Fibroblast of villous mesenchyme (primary cell): ENCODE measurements at regions not wholly inside any gene's neighbourhood (a gene's known extent, or its start where the extent isn't known, plus 50 kb on each side); places are given as distances from the start of the nearest gene placed in this dataset.

Source experiments
- DNase-seq: peaks from one replicate; pipeline ENCODE4 v3.0.0-alpha.2; 2010; ENCODE audit warnings: low read depth
- H3K4me3 ChIP-seq: 2 replicates; pipeline ENCODE4 v1.5.1; 2011; ENCODE audit warnings: low read depth, mild to moderate bottlenecking, low read length
- TF ChIP-seq, protein P1 (sequence below): IDR thresholded peaks from 2 replicates; pipeline ENCODE4 v1.5.1; 2012; ENCODE audit warnings: low read depth, mild to moderate bottlenecking, low read length; ENCODE audit not compliant: insufficient read depth

DNA sequence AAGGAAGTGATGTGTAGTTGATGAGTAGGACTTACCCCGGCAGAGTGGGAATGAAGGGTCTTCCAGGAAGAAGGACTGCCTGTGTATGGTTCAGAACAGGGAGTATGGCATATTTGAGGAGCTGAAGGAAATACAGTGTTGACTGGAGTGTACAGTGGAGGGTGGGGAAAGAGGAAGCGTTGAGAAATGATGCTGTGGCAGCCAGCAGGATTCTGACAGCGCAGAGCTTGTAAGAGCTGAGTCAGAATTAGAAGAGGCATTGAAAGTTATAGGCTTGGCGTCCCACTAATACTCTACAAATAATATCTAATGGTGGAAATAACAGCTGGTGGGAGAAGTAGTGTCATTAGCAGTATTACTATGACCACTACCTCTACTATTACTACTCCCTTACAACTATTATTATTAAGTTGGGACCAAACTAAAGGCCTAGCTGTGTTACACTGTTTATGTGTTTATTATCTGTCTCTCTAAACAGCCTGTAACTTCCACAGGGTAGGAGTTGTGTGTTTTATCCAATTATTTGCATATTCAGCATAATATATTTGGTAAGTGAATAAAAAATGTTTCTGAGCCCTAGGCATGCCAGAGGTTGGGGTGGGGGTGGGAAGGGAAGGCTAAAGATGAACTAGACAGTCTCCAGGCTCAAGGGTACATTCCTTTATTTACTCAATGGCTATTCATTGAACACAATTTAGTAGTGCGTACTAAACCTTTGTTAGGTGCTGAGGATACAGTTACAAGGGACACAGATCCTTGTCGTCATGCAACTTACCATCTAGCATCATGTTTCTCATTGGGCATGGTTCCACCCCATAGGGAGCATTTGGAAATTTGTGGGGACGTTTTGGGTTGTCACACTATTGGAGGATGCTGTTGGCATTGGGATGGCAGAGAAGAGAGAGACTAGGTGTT lies 428.8 kb upstream of the ONECUT1 start:
- no peak for DNase-seq
- H3K4me3 ChIP-seq: no peak overlapping the region
- TF ChIP-seq, protein P1, sequence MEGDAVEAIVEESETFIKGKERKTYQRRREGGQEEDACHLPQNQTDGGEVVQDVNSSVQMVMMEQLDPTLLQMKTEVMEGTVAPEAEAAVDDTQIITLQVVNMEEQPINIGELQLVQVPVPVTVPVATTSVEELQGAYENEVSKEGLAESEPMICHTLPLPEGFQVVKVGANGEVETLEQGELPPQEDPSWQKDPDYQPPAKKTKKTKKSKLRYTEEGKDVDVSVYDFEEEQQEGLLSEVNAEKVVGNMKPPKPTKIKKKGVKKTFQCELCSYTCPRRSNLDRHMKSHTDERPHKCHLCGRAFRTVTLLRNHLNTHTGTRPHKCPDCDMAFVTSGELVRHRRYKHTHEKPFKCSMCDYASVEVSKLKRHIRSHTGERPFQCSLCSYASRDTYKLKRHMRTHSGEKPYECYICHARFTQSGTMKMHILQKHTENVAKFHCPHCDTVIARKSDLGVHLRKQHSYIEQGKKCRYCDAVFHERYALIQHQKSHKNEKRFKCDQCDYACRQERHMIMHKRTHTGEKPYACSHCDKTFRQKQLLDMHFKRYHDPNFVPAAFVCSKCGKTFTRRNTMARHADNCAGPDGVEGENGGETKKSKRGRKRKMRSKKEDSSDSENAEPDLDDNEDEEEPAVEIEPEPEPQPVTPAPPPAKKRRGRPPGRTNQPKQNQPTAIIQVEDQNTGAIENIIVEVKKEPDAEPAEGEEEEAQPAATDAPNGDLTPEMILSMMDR: no peak

DNA sequence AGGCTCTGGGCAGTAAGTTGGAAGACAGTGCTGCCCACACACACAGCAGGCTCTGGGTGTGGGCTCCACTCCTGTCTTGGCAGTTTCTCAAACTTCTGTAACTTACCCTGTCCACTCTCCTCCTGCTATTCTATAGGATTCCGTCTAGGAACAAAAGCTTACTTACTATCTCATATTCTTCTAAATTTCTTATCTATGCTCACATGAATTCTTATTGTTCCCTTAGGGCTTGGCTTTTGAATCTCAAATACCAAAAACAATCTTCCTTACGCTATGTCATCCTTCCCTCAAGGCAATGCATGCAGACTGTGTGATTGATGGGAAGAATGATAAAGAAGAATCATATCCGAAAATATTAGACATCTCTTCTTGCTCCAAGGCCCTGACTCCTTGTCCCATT lies 425.9 kb upstream of the ONECUT1 start:
- no peak for DNase-seq
- H3K4me3 ChIP-seq: no peak overlapping the region
- TF ChIP-seq, protein P1: no peak

DNA sequence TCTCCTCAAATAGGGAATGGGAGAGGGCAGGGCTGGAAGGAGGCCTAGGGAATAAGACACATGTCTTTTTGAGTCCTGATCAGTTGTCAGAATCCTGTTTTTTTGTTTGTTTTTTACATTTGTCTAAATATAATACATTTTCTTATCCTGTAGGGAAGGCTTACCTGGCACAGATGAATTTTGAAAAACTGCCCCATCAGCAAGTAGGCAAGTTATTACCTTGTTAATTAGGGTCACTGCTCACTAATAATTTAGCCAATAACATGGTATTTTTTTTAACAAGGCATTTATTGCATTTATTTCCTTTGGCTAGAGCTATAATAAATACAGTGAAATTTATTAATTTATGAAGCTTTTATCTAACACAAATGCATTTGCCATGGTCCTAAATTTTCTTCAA lies 423.2 kb upstream of the ONECUT1 start:
- TF ChIP-seq, protein P1: no peak
- DNase-seq: no peak
- H3K4me3 ChIP-seq: no peak overlapping the region

DNA sequence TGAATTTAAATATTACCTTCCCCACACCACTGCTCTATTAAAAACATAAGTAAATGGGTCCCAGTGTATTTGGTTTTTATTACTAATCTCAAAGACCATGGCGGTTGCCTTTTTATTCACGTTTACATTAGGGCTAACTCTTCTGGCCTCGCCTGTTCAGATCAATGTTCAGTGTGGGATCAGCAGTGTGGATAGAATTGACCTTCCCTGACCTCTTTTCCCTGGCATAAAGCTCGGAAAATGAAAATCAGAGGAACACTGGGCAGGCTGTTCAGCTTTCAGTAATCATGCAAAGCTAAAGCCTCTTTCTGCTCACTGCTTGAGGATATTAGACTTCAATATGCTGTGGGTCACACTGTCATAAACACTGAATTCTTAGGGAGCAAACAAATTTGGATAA lies 422.6 kb upstream of the ONECUT1 start:
- TF ChIP-seq, protein P1: no peak
- DNase-seq: no peak
- no peak overlapping the region for H3K4me3 ChIP-seq

- TF ChIP-seq, protein P1: no peak
Measured at GRCh38 chr15:53210653-53211052, 420.5 kb upstream of the ONECUT1 start.

DNA sequence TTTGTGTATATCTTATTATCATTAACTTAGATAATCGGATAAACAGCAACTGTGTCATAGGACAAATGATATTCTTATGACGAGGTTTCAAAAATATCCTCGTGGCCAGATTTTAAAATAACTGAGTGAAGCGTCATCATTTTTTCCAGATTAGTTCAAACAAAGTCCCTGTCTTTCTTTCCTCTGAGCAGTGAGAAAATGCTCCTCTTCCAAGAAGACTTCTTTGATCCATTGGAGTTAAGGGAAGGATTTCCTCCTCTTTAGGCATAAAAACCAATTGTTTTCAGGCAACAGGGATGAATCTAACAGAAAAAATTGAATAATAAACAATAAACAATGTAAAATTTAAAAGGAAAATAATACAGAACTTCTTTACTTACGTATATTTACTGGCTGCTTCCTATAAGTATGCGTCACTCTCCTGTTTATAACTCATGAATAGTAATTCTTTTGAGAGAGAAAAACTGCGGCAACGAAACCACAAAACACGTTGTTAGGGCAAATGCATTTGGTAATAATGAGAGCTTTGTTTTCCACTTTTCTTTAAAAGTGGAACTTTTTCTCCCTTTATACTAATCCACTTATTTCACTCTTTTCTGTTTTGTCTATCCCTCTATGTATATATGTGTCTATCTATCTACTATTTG lies 419.4 kb upstream of the ONECUT1 start:
- no peak for DNase-seq
- no peak overlapping the region for H3K4me3 ChIP-seq
- TF ChIP-seq, protein P1: no peak

More at GRCh38 chr15:53210653-53211052, 420.5 kb upstream of the ONECUT1 start:
- H3K4me3 ChIP-seq: no peak overlapping the region
- DNase-seq: no peak

- H3K4me3 ChIP-seq: no peak overlapping the region
- TF ChIP-seq, protein P1: no peak
- no peak for DNase-seq
Measured at GRCh38 chr15:53208751-53209150, 418.6 kb upstream of the ONECUT1 start.
